DMS53 treated with DMSO at 0.1 percent for 48 hours (cell line): ENCODE measurements at regions not wholly inside any gene's neighbourhood (a gene's known extent, or its start where the extent isn't known, plus 50 kb on each side); places are given as distances from the start of the nearest gene placed in this dataset.

Experiments
- DNase-seq: peaks from one replicate; lab custom pipeline; 2025; ENCODE audit not compliant: unreplicated experiment; lab: John Stamatoyannopoulos, UW

DNA sequence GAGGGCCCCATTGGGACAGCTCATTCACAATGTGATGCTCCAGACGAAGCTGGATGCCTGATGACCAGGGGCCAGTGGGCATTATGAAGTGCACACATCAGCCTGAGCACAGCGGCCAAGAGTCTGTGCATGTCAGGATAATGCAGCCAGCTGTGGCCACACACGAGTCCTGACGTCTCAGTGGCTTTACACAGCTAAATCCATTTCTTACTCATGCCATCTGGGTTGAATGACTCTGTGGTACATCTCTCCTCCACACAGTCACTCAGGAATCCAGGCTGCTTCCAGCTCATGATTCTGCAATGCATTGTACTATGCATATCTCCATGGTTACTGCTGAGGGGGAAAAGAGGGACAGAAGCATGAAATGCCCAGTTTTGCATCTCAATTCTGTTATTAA lies 123.6 kb downstream of the PRLHR start:
- DNase-seq = no peak

DNA sequence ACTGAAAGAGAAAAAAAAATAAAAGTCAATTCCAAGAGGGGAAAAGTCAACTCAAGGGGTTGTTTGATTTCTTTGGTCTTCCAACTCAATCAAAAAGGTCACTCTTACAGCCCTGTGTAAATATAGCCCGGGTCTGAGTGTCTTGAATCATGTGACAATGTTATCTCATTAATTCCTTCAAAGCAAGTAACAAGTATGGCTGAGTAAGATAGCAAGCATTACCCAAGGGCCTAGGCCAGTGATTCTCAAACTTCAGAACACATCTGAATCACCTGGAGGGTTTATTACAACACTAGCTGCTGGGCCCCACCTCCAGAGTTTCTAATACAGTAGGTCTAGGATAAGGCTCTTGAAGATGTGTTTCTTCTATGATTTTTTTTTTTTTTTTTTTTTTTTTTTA lies 125.0 kb downstream of the PRLHR start:
- DNase-seq = no peak

GRCh38 chr10:118467200-118467599 lies 125.1 kb upstream of the FAM204A start:
- DNase-seq = no peak

- DNase-seq = no peak
These were observed 123.3 kb upstream of the FAM204A start for GRCh38 chr10:118465300-118465874.

DNA sequence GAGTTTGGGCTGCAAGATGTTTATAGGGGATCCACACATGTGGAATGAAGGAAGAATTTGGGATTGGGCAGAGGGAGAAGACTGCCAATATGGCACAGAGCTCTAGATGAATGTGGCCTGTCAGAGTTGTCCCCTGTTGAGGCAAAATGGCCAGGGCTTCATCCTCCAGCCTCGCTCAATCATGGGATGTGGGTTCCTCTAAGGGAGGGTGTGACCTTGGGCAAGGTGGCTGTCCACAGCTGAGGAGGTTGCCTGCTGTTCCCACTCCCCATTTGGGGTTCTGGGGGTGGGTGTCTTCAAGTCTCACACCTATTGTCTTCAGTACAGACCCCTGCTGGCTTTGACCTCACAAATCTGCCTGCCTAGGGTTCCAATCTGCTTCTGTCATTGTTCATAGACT lies 121.6 kb upstream of the FAM204A start:
- DNase-seq = no peak

GRCh38 chr10:118462401-118462800 lies 120.3 kb upstream of the FAM204A start:
- DNase-seq = no peak

DNA sequence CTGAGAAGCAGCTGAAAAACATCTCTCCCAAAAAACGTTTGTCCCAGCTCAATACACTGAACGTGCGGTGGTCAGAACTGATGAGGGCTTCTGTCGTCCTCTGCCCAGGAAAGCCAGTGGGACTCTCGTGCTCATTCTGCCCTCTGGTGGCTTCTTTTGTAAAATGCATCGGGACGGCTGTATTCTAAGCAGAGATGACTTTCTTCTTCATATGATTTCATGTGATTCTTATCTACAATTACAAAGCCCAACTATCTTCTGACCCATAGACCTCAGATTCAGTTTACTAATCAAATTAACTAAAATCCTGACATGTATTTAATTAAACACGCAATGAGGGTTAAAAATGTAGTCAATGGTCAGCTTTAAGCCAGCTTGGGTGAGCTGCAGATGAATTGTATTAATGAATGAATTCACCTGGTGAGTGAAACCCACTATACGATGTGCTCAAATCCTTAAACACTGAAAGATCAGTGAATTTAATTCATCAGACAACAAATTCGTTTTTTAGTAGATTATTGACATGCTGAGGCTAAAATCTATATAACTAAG lies 117.6 kb upstream of the FAM204A start:
- DNase-seq = peak; percentile 89

- DNase-seq = peak; percentile 89
These were observed 117.0 kb upstream of the FAM204A start for GRCh38 chr10:118458957-118459641.

GRCh38 chr10:118457824-118458428 lies 115.8 kb upstream of the FAM204A start:
- DNase-seq = peak; percentile 36

DNA sequence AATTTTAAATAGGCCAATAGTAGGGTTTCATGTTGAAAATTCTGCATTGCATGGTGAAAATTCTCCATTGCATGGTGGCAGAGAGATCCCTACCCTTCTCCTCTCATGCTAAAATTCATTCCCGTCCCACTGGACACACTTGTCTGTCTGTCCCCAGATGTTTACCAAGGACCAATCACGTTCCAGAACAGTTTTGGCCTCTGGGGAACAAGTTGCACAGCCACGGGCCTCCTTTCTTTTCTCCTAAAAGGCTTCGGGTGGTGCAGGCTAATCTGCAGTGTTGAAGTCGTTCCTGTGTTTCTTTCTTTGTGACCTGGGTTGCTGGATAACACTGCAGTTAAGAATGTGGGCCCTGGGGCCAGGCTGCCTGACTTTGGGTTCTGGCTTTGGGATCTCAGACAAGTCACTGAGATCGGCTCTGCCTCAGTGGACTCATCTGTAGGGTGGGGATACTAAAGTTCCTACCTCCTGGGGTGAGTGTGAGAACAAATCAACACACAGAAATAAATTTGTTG lies 113.1 kb upstream of the FAM204A start:
- DNase-seq = no peak

DNA sequence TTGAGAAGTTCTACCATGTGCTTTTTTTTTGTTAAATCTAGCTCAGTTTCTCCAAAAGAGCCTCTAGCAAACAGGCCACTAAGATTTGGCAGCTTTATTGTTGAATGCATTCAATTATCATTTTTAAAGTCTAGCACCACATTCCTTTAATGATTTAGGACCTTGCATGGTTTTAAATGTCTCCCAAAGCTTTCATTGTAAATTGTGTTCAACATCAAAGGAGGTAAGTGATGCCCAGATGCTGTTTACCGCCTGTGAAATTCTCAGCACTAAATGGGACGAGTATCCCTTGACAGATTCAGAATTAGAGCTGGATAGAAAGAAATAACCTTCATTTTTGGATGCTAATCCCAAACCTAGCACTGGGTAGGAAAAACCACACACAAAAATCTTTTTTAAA lies 112.1 kb upstream of the FAM204A start:
- no peak for DNase-seq

DNA sequence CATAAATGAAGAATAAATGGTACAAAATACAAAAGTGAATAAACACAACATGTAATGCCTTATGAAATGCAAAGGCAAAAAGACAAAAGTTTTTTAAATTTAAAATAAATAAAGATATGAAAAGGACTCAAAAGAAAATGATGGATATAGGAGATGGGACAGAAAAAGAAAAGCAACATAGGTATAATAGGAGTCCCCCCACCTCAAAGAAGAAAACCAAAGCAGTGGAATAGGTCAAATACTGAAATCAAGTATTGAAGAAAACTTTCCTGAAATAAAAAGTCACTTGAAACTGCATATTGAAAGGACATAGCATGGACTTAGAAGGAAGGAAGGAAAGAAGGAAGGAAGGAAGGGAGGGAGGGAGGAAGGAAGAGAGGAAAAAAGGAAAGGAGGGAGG lies 110.0 kb upstream of the FAM204A start:
- no peak for DNase-seq

DNA sequence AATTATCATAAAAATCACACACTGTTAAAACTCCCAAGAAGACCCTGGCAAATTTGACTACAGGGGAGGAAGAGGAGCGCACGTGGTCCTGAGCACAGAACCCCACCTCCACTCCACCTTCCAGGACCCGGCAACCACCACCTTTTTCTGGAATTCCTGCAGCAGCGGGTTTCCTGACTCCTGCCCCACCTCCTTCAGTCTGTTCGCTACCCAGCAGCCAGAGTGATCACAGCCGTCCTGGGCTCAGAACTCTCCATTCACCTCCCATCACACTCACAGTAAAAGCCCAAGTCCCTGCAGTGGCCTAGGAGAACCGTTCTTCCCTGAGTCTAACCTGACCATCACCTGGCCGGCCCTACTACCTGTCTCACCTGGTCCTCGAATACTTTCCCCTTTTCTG lies 107.4 kb upstream of the FAM204A start:
- DNase-seq = no peak

- no peak for DNase-seq
These were observed 106.6 kb upstream of the FAM204A start for GRCh38 chr10:118448744-118449143.

DNA sequence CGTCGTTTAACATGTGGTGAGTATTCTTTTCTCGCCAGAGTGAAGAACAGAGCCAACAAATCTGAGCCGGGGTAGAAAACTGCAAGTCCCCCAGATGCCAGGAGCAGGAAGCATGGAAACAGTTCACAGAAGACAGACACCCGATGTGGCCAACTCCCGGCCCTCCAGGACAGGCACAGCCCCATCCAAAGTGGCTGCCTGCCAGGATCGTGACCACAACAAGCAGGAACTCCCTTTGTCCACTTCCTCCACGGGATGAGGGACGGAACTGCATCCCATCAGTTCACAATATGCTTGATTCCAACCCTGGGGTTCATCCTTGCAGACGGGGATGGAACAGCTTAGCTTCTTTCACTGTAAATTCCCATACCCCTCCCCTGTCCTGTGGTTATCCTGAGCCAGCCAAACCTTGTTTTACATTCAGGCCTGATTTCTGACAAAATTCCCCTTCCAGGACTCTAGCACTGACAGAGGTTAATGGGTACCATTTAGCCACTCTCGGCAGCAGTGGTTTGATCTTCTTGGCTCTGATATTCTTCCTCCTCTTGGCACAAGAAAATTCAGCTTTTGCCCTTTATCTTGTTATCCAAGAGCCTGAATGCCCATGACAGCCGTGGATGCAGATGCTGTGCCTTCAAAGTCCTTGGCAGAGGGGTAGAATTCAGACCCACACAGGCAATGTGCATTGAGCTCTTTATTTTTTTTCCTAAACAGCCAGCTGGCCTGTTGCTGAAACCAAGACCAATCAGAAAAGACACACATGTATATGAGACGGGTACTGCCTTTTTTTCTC lies 105.5 kb upstream of the FAM204A start:
- DNase-seq = no peak

- DNase-seq = no peak
These were observed 103.4 kb upstream of the FAM204A start for GRCh38 chr10:118445535-118445934.

DNA sequence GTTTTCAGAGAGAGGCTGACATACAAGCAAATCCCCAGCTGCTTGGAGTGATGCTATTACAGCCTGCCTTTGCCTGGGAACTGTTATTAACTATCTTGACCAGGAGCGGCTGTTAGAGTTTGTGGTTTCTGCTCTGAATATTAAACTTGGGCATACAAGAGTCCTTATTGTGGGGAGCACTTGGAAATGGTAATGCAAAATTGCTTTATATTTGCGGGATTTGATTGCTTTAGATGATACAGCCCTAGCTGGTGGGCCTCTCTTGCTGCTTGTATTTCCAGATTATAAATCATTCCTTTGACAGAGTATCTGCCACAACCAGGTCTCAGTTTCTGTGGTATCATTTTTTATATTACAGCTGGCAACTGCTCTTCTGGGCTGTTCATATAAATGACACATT lies 101.9 kb upstream of the FAM204A start:
- no peak for DNase-seq

DNA sequence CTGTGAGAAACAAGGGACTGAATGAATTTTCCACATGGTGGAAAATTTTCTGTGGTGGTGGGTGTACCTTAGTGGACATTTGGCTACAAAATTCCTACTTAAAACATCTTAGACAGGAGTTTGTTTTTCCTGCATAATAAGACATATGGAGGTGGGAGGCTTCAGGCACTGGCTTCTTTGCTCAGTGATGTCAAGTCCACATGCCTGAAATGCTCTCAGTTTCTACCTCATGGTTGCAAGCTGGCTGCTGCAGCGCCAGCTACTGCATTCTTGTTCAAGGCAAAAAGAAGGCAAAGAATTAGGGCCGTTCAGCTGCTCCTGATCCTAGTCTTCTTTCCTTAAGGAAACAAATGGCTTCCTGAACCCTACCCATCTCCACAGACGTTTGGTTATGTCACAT lies 99.9 kb upstream of the FAM204A start:
- DNase-seq = no peak

- peak; percentile 72 for DNase-seq
These were observed 97.7 kb upstream of the FAM204A start for GRCh38 chr10:118439824-118440223.

DNA sequence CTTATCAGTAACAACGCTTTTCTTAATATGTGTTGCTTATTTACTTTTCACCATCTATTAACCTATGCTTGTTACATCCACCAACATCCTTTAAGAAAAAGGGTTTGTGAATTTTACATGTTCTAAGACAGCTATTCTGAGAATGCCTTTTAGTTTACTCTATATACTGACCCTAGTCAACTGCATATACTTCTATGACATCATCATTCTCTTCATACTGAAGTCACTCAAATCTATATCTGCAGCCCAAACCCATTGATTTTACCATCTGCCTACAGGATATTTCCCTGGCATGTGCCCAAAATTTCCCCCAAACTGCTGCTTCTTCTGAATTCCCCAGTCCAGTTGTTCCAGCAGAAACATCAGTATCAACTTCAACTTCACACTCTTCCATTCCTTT lies 94.6 kb upstream of the FAM204A start:
- no peak for DNase-seq

GRCh38 chr10:118430190-118430589 lies 88.1 kb upstream of the FAM204A start:
- DNase-seq = no peak
